Esophagus muscularis mucosa (tissue), 4 donors: ENCODE measurements at regions not wholly inside any gene's neighbourhood (a gene's known extent, or its start where the extent isn't known, plus 50 kb on each side); places are given as distances from the start of the nearest gene placed in this dataset.
"Not testable (repeated sequence)": the region's sequence is repeated elsewhere in the genome, so short reads cannot be mapped to it uniquely, and the experiment has no call there.

Experiments
- CTCF ChIP-seq, 3 experiments: fragments of 200-600 bp in 2 of 3; fragments of 450-650 bp in 1 of 3; sonication (generic) in 2 of 3; IDR thresholded peaks; one replicate each; pipeline ENCODE4 v1.5.1; 2017 to 2019; ENCODE audit warnings: antibody characterized with exemption in 3 of 3, mild to moderate bottlenecking in 2 of 3, moderate library complexity in 1 of 3
- EP300 ChIP-seq: sonication (generic); formaldehyde crosslinking; IDR thresholded peaks from one replicate; pipeline ENCODE4 v1.6.1; 2017; ENCODE audit warnings: antibody characterized with exemption
- POLR2A ChIP-seq: fragments of 450-650 bp; IDR thresholded peaks from one replicate; pipeline ENCODE4 v1.6.1; 2017; ENCODE audit warnings: antibody characterized with exemption, moderate library complexity, mild to moderate bottlenecking, low read depth
- POLR2AphosphoS5 ChIP-seq, 2 donors: sonication (generic); formaldehyde crosslinking; IDR thresholded peaks; one replicate each; pipeline ENCODE4 v1.6.1; 2017; ENCODE audit warnings: antibody characterized with exemption in 2 of 2

GRCh38 chr20:5677944-5678343, 67.1 kb upstream of the GPCPD1 start:
- TF ChIP-seq CTCF (IDR thresholded peaks at IDR 0.05); POLR2A; POLR2AphosphoS5 (IDR thresholded peaks at IDR 0.05); EP300: not testable (repeated sequence)
